Right lobe of liver (tissue), 6 donors: ENCODE measurements at regions not wholly inside any gene's neighbourhood (a gene's known extent, or its start where the extent isn't known, plus 50 kb on each side); places are given as distances from the start of the nearest gene placed in this dataset.

ENCODE experiments used
- ATAC-seq, 4 donors: fragments of 200-7000 bp; cut with Tn5 transposase; one replicate each; pipeline ENCODE4 v1.9.1; 2020; ENCODE audit warnings: mild to moderate bottlenecking in 4 of 4, moderate library complexity in 4 of 4
- DNase-seq, 3 donors: peaks; one replicate each; pipeline ENCODE4 v3.0.0-alpha.2; 2020
- H3K27ac ChIP-seq, 3 donors: fragments of 200-600 bp; one replicate each; pipeline ENCODE4 v1.8.0; 2022
- H3K27me3 ChIP-seq, 2 donors: fragments of 200-600 bp; one replicate each; pipeline ENCODE4 v1.8.0; 2022
- H3K36me3 ChIP-seq, 4 donors: fragments of 200-600 bp; sonication (generic) in 1 of 4; one replicate each; pipeline versions ENCODE4 v1.5.1 to v1.8.0; 2017 to 2022; ENCODE audit warnings: control low read depth in 1 of 4
- H3K4me1 ChIP-seq, 4 donors: fragments of 200-600 bp; sonication (generic) in 1 of 4; one replicate each; pipeline versions ENCODE4 v1.5.1 to v1.8.0; 2017 to 2022; ENCODE audit warnings: control low read depth in 1 of 4
- H3K4me3 ChIP-seq, 3 donors: fragments of 200-600 bp; one replicate each; pipeline ENCODE4 v1.8.0; 2022
- H3K9me3 ChIP-seq, 4 donors: fragments of 200-600 bp; sonication (generic) in 1 of 4; one replicate each; pipeline versions ENCODE4 v1.5.1 to v1.8.0; 2017 to 2022; ENCODE audit warnings: control low read depth in 1 of 4
- CTCF ChIP-seq, 4 donors: fragments of 200-600 bp in 3 of 4; fragments of 450-650 bp in 1 of 4; IDR thresholded peaks; one replicate each; pipeline versions ENCODE4 v1.5.1 to v1.8.0; 2016 to 2022; ENCODE audit warnings: antibody characterized with exemption in 4 of 4, mild to moderate bottlenecking in 2 of 4
- POLR2A ChIP-seq: fragments of 450-650 bp; IDR thresholded peaks from one replicate; pipeline ENCODE4 v1.6.1; 2017; ENCODE audit warnings: antibody characterized with exemption, mild to moderate bottlenecking
- WGBS: methylation state at CpG from one replicate; pipeline ENCODE4 v1.1.6; 2018; ENCODE audit warnings: low coverage, low lambda C conversion rate; ENCODE audit not compliant: insufficient coverage; ENCODE audit errors: missing lambda C conversion rate; 5-methylcytosine and 5-hydroxymethylcytosine counted together
- intact Hi-C, 2 donors: fragments of 100-400 bp; cut with DNase I; formaldehyde crosslinking; loops; one replicate each; pipeline versions ENCODE4 v1.11.2 to v1.14.1; 2022
- donor health status: DM: no; HTN: yes; CAD: no.
- donor health status: DM: no; HTN: no; CAD: no.
- donor health status: DM: no; HTN: no; CAD: no.
- donor health status: DM: no; HTN: yes; CAD: no.
- donor health status: DM: no; HTN: yes; CAD: no.

DNA sequence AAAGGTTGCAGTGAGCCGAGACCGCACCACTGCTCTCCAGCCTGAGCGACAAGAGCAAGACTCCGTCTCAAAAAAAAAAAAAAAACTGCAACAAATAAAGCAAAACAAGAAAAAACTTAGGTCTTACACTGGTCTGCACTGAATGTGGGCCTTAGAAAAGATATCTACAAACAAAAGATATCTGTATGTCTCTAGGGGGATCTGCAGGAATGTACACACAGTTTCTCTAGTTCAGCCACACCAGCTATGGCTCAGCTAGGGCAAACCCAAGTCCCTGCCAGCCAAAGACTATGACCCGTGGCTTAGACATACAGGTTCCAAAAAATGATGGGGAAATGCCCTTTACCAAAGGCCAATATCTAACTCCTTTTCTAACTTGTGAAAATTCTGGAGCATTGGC, 202.4 kb upstream of the KAZN start:
- no peak for ATAC-seq
- Histone ChIP-seq H3K9me3 (no peaks in the 10 kb centered on the region), H3K27ac (no peak overlapping the region), H3K36me3 (no peaks in the 10 kb centered on the region), H3K4me3 (no peak overlapping the region), H3K27me3 (no peaks in the 10 kb centered on the region), H3K4me1 (no peaks in the 10 kb centered on the region)
- TF ChIP-seq POLR2A (no peak), CTCF (IDR thresholded peaks at IDR 0.05) (no peak)
- intact Hi-C loops, result no loop called here
- 72% methylated on average over 5 of the region's 5 CpGs for WGBS
- DNase-seq, result no peak

GRCh38 chr1:14403961-14404645, 194.4 kb upstream of the KAZN start:
- no peak for DNase-seq
- no peak for ATAC-seq
- Histone ChIP-seq H3K27me3 (no peaks in the 10 kb centered on the region), H3K9me3 (no peaks in the 10 kb centered on the region), H3K36me3 (no peaks in the 10 kb centered on the region), H3K4me3 (no peak overlapping the region), H3K27ac (no peak overlapping the region), H3K4me1 (no peaks in the 10 kb centered on the region)
- WGBS, result 67% methylated on average over 12 of the region's 13 CpGs
- intact Hi-C loops, result no loop called here
- TF ChIP-seq POLR2A, result no peak
- TF ChIP-seq CTCF (IDR thresholded peaks at IDR 0.05), result no peak

GRCh38 chr1:14404862-14405301, 193.6 kb upstream of the KAZN start:
- H3K9me3 ChIP-seq, result no peaks in the 10 kb centered on the region
- ATAC-seq, result no peak
- DNase-seq, result no peak
- no peak for TF ChIP-seq POLR2A
- no peak for TF ChIP-seq CTCF (IDR thresholded peaks at IDR 0.05)
- H3K4me1 ChIP-seq, result no peaks in the 10 kb centered on the region
- no peak overlapping the region for H3K4me3 ChIP-seq
- intact Hi-C loops, result no loop called here
- no peak overlapping the region for H3K27ac ChIP-seq
- H3K27me3 ChIP-seq, result no peaks in the 10 kb centered on the region
- 19% methylated on average over 1 of the region's 1 CpG for WGBS
- no peaks in the 10 kb centered on the region for H3K36me3 ChIP-seq

GRCh38 chr1:14412235-14412634, 186.2 kb upstream of the KAZN start:
- DNase-seq (no peak), ATAC-seq (no peak)
- H3K4me3 ChIP-seq, result no peak overlapping the region
- no peak for TF ChIP-seq POLR2A
- no peak for TF ChIP-seq CTCF (IDR thresholded peaks at IDR 0.05)
- no peak overlapping the region for H3K27ac ChIP-seq
- H3K27me3 ChIP-seq, result no peaks in the 10 kb centered on the region
- H3K9me3 ChIP-seq, result no peaks in the 10 kb centered on the region
- no peaks in the 10 kb centered on the region for H3K36me3 ChIP-seq
- intact Hi-C loops, result no loop called here
- no peaks in the 10 kb centered on the region for H3K4me1 ChIP-seq
